ENCODE measurements at regions not wholly inside any gene's neighbourhood (a gene's known extent, or its start where the extent isn't known, plus 50 kb on each side); places are given as distances from the start of the nearest gene placed in this dataset.

DNA sequence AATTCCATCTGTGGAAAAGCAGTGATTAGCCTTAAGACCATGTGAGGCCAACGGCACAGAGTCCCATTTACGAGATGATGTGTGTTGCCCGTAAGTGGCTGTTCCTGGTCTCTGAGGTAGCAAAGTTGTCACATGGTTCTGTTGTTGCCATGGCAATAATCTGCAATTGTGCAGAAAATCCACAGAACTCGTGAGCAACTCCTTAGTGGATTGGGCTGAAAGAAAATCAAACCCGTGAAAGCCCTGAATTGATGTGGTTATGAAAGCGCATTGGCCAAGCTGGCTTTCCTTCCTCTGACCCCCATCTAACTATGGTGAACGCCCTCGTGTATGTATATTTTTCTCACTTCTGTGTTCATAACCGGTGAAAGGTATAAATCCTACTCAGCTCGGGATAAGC, 614.7 kb downstream of the EBF1 start:
- no peak for DNase-seq (ENCODE audit: extremely low read depth, low read depth, low spot score)

DNA sequence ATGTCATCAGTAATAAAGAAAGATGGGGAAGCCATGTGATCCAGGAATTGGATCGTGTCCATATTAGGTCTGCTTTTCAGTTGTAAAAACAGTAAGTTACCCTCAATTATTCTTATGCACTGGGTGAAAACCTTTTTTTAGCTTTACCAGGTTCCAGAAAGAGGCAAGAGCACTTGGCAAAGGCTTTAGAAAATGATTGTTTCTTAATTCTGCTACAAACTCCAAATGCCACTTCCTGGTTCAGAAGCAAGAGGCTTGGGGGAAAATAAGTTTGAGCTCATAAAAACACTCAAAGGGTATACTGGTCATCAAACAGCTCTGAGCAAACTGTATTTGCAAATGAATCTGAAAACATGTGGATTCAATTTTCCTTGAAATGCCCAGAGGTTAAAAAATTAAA, 615.6 kb downstream of the EBF1 start:
- no peak for DNase-seq (ENCODE audit: extremely low read depth, low read depth, low spot score)

DNA sequence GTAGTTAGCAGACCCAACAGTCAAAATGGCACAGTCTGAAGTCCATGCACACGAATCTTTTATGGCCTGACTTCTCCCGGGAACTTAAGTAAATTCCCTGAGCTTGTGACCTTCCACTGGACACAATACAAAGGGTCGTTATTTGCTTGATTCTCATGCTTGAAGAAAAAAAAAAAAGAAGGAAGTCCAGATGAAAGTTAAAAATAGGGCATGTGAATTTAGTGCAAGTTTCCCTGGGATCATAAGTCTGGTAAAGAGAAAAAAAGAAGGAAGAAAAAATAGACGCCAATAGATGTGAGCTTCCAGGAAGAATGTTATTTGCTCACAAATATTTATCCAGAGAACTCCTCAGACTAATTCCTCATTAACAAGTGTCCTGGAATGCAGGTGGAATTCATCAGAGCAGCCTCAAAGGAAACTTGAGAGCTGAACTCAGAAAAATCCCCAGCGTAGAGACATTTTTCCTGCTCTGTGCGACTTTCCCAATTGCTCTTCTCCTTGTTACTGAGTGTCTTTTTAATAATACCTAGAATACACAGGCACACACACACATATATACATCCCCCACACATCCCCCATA, 616.3 kb downstream of the EBF1 start:
- no peak for DNase-seq (ENCODE audit: extremely low read depth, low read depth, low spot score)

DNA sequence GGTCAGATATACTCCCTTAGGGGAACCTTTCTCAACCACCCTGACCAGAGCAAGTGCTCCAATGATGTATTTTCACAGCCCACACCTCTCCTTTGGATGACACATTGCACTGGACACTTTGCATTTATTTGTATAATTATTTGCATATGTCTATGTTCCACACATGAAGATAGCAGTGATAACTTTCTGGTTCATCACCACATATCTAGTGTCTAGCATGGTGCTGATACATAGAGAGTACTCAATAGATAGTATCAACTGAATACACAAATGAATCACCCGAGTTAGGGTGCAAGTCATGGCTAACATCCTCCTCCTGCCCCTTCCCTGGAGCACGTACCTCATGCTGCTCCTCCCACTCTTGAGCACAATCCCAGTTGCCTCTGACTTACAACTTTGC, 617.6 kb downstream of the EBF1 start:
- no peak for DNase-seq (ENCODE audit: extremely low read depth, low read depth, low spot score)

DNA sequence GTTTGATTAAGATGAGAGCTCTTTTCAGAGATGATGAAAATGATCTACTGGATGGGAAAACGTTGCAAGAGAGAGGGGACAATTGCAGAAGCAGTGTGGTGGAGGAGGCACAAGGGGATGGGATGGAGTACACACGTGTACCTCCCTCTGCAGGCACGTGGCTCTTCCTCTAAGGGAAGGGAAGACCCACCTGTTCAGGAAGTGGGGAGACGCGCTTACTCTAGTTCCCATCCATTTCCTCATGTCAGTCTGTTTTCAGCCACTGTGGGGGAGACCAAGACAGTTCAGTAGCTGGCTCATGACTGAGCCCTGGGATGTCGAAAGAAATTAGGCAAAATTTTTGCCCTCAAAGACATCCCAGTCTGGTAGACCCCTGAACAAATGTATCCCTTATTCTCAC, 619.2 kb upstream of the CLINT1 start:
- DNase-seq (ENCODE audit: extremely low read depth, low read depth, low spot score), result no peak

DNA sequence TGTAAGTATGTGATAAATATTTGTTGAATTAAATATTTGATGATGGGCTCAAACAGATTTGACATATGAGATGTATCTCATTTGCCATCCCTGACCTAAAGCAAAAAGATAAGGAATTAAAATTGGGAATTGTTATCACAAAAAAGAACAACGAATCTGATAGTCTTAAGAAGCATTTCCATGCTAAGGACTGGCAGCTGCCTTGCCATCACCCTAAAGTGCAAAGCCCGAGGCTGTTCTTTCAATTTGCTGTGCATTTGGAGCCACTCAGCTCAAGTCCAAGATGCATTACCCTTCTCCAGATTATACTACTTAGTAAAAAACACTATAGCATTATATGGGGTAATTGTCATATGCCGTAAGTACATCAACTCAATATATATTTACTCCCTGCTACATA, 618.3 kb upstream of the CLINT1 start:
- DNase-seq (ENCODE audit: extremely low read depth, low read depth, low spot score), result no peak

DNA sequence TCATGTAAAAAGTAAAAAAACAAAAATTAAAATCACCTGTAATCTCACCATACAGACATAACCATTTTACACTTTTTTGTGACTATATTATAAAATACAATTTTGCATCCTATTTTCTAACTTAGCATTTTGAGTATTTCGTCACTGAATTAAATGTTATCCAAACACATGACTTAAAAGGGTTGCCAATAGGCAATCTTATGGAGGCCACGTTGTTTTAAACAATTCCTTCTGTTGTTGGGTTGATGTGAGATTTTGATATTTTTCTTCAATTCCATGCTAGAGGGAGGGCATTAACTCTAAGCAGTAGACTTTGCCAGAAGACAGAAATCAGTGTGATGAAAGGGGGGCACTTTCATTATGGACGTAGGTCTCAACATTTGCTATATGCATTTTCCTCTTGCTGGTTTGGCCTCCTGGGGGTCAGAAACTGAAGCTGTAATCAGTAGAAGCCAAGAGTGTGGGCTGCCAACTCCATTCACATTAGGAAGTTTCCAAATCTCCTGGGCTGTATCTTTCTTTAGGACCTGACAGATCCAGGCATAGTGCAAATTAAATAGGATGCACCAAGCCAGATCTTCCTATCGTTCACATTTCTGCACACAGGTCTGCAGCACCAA, 614.2 kb upstream of the CLINT1 start:
- no peak for DNase-seq (ENCODE audit: extremely low read depth, low read depth, low spot score)

DNA sequence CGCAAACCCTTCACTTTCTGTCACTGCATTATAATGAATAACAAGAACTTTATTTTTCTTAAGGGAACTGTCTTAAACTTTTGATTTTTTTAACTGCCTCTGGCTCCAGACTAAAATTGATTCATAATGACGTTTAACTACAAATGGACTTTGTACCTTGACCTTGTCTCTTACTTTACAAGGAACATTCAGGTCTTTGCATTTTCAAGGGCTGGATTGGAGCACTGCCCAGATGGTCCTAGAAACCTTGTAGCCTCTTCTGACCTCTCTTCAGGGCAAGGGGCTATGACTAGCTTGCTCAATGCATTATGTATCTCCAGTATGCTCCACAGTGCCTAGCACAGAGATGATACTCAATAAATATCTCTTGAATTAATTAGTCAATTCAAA, 612.6 kb upstream of the CLINT1 start:
- DNase-seq (ENCODE audit: extremely low read depth, low read depth, low spot score), result no peak

DNA sequence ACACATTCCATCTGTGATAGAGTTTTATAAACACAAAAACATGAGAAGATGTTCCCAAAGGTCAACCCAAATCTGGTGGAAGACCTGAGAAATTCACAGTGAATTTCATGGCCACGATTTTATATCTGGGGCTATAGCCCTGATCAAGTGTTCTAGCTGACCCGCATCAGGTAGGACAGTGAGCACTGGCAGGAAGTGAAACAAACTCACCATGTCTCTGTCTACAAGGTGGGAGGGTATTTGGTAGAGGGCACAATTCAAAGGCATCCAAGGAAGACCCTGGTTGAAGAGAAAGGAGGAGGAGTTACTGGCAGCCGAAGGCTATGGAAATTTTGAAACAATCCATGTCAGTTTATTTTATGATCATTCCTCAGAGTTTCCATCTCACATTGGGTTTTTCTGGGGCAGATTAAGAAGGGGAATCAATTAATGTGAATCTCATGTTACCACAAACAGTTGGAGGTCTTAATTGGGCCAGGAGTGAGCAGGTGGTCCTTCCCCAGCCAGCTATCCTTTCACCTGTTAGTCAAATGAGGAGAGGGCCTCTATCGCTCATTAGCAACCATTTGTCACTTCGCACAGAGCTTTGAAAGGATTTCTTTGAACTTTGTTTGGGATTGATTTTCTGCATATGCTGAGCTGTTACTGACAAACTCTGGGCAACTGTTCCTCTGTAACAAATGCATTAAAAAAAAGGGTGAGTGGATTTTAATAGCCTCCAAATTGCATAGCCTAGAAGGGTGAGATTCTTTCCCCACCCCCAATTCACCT, 612.0 kb upstream of the CLINT1 start:
- no peak for DNase-seq (ENCODE audit: extremely low read depth, low read depth, low spot score)

DNA sequence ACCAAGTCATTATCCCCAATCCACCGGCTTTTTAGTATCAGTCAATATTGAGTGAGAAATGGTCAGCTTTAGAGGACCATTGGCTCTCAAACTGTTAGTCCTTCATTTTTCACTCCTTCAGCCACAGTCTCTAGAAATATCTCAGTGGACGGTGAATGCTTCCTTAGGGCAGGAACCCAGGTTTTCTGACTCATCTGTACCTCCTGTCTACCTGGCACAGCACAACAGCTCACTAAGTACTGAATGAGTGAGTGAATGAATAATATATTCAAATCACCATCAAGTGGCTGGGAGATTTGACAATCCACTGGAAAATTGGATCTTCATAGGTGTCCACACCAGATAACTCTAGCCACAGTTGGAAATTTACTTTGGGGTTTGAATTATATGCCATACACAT, 609.5 kb upstream of the CLINT1 start:
- DNase-seq (ENCODE audit: extremely low read depth, low read depth, low spot score), result no peak

DNA sequence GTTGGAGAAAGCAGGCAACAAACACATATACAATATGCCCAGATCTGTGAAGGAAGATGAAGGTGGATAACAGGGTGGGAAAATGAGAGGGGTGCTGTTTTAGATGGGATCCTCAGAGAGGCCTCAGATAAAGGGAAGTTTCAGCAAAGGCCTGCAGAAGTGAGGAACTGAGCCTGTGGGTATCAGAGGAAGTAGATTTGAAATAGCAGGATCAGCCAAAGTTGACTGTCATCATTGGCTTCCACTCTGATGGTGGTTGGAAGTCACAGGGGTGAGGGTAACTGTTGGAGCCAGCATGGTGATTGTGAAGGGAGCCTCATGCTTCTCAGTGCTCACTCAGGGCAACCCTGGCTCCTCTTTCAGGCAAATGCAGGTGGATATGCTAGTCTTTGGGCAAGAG, 607.2 kb upstream of the CLINT1 start:
- DNase-seq (ENCODE audit: extremely low read depth, low read depth, low spot score), result no peak

DNA sequence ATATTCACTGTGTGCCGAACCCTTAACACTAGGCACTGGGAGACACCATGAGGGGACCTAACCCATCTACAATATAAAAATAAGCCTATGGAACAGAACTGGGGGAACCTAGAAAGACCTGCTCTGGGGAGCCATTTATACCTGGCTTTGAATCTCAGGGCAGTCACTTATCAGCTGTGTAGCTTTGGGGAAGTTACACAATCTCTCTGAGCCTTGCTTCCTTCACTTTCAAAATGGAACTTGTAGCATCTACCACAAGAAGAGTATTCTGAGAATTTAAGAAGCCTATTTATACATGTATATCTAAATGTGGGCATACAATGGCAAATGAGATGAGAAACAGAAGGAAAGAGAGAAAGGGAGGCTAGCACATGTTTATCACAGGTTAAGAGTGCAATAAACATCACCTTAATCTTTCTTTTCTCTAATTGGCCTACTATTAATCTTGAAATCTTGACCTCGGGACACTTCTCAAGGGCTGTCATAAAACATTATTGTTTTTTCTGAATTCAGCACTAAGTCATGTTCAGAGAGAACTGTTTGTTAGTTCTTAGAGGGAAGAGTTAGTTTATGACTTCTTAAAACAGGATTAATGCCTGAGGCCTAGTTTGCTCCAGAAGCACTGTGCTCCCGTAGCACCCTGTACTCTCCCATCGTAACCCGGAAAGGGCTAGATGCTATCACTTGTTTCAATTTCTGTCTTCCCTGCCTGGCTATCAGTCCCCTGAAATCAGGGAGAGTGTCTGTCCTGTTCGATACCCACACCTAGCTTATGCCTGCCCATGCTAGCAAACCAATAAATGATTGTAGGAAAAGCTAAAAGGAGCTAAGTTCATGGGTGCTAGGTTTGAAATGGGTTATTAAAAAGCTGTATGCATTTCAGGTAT, 606.4 kb upstream of the CLINT1 start:
- no peak for DNase-seq (ENCODE audit: extremely low read depth, low read depth, low spot score)

DNA sequence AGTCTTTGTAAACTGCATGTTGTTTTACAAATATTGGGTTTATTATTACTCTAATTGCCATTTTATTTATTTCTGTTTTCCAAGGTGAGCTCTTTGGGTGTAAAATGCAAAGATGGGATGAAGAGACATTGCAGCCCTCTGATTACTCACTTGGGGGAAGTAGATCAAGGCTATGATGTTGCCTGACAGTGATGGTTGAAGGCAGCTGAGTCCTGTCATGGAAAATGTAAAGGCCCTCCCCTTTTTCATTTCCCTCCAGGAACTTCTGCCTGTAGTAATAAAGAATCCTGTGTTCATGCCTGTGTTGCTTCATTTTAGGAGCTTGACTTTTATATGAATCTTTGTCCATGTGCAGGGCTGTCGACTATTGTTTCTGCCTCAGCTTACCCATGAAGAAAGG, 605.4 kb upstream of the CLINT1 start:
- DNase-seq (ENCODE audit: extremely low read depth, low read depth, low spot score), result no peak

DNA sequence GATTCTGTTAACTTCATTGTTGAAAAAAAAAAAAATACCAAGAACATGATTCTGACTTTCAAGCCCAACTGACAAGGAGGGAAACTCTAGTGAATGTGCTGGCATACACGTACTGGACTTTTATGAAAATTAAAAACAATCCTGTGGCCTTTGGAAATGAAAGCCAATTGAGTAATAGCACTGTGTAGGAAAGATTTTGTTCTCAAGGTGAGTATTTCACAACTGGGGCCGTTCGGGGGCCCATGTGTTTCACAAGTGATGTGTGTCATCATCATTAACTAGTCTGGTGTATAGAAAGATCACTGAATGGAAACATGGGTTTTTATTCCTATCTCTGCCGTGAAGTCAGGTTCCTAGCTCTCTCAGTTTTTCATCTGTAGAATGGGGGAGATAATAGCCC, 605.0 kb upstream of the CLINT1 start:
- no peak for DNase-seq (ENCODE audit: extremely low read depth, low read depth, low spot score)

DNA sequence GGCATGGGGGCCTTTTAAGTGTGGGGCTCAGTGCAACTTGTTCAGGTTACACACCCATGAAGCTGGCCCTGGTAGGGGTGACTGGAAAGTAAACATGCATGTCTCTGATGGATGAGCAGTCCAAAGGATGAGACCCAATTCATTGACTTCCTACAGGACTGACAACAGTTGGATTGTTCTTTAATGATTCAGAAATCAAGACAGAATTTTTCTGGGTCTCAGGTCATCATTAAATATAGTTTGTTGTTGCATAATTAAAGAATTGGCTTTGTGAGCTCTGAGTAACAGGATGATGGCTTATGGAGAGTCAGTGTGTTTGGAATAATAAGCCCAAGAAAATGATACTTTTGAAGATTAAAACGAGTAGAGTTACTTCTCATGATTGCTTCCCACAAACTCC, 604.2 kb upstream of the CLINT1 start:
- no peak for DNase-seq (ENCODE audit: extremely low read depth, low read depth, low spot score)

DNA sequence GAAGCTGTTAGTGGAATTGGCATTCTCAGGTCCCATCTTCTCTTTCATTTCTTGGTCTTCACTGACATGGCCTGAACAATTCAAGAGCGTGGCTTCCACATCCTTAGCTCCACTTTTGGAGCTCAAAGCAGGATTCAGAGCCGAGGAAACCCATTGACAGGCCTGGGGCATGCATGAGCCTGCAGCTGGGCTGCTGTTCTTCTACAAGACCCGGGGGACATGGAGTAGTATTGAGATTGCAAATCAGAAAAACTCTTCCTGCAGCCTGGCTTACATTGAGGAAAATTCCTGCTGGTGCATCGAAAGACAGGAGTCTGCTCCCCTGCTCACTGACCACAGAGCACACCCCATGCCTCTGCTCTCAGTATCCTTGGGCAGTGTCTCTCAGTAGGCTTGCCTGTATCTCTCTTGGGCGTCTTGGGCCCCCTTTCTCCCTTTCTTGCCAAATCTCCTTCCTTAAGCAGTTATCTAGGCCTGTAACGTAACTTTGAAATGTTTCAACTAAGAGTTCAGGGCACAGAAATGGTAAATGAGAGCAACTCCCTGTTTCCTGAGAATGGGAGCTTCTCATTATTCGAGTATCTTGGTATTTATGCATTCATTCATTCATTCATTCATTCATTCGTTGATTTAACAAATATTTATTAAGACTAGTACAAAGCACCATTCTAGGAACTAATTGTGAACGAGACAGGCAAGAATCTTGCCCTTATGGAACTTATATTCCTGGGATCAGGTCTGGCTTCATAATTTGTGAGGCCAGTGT, 603.6 kb upstream of the CLINT1 start:
- DNase-seq (ENCODE audit: extremely low read depth, low read depth, low spot score), result no peak

DNA sequence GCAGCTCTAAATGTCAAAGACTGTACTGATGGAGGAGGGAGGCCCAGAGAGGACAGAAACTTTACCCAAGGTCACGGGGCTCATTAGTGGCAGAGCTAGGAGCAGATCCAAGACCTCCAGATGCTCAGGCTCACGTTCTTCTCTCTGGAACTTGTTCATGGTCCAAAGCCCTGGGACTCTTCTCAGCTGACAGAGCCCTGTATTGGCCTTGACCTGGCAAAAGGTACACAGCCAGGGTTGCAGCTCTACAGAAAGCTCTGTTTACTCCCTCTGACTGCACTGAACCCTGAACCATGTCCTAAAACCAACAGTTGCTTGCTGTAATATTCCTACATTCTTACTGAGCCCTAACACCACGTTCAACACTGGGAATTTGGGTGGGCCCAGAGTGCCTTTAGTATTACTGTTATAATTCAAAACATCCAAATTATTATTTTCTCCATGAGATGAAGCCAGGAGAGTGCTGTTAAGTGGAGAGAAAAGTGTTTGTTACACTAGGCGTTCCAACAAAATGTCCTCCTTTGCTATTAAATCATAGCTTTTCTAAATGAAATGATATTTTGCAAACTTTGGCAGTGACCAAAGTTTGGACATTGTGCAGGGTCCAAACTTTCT, 602.4 kb upstream of the CLINT1 start:
- no peak for DNase-seq (ENCODE audit: extremely low read depth, low read depth, low spot score)

DNA sequence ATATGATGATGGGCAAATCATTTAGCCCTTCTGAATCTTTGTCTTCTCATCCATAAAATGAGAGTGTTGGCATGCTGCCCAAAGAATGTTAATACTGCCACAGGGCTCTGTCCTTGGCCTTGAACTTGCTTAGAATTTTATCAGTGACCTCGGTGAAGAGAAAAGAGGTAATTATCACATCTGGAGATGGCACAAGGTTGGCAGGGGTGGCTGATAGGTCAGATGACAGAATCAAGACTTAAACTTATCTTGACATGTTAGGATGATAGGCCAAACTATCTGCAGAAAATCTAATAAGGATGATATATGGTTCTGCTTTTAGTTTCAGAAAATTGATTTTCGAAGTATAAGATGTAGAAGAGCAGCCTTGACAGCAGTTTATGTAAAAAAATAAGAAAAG, 599.1 kb upstream of the CLINT1 start:
- DNase-seq (ENCODE audit: extremely low read depth, low read depth, low spot score), result no peak

DNA sequence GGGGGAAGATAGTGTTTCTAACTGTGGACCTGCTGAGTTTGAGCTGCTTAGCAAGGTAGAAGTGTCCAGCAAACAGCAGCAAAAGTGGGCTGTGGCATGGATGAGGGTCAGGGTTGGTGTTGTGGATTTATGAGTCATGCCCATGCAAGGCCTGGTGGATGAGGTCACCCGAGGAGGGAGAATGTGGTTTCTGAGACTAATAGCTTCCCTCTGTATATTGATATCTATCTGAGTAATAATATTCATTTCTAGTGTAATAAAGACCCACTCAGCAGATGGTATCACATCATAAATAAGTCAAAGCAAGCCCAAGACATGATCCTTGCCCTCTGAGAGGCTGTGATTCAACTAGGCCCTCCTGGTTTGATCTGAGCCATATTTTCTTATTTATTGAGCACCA, 597.8 kb upstream of the CLINT1 start:
- peak; percentile 9 for DNase-seq (ENCODE audit: extremely low read depth, low read depth, low spot score)

DNA sequence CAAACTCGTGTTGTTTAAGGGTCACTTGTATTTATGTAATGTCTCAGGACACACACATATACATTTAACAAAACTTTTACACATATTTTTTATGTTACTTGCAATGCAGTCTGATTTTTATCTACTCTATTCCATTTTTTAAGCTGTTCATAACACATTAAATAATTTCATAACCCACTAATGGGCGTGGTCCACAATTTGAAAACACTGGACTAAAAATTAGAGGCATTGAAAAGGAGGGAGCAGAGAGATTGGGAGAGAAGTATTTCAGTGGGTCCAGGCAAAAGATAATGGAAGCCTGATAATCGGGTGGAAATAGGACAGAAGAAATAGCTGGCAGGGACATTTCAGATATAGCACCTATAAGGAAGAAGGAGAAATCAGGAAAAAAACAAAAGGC, 597.3 kb upstream of the CLINT1 start:
- DNase-seq (ENCODE audit: extremely low read depth, low read depth, low spot score), result no peak

Measured in glomerular endothelial cell (primary cell).